Neural crest cell (in vitro differentiated cells): ENCODE measurements at regions not wholly inside any gene's neighbourhood (a gene's known extent, or its start where the extent isn't known, plus 50 kb on each side); places are given as distances from the start of the nearest gene placed in this dataset.

Source experiments
- DNase-seq: peaks from one replicate; pipeline ENCODE4 v3.0.0; 2021; ENCODE audit warnings: low read depth, mixed read lengths, low spot score
- H3K27ac Mint-ChIP-seq: one replicate; pipeline ENCODE4 v1.8.0; 2021; ENCODE audit warnings: mild to moderate bottlenecking, mixed read lengths; ENCODE audit not compliant: unreplicated experiment
- H3K27me3 Mint-ChIP-seq: 2 replicates; pipeline ENCODE4 v1.8.0; 2021; ENCODE audit warnings: low read depth, mild to moderate bottlenecking, mixed read lengths
- H3K36me3 Mint-ChIP-seq: 2 replicates; pipeline ENCODE4 v1.8.0; 2021; ENCODE audit warnings: low read depth, mild to moderate bottlenecking, mixed read lengths
- H3K4me1 Mint-ChIP-seq: 2 replicates; pipeline ENCODE4 v1.8.0; 2021; ENCODE audit warnings: mixed read lengths
- H3K4me3 Mint-ChIP-seq: one replicate; pipeline ENCODE4 v1.8.0; 2021; ENCODE audit warnings: mild to moderate bottlenecking, mixed read lengths
- H3K9me3 Mint-ChIP-seq: 2 replicates; pipeline ENCODE4 v1.8.0; 2021; ENCODE audit warnings: mixed read lengths
- TF ChIP-seq, protein P1 (sequence below): fragments of 200-600 bp; sonication (generic); conservative IDR thresholded peaks from 2 replicates; pipeline ENCODE4 v1.5.0; 2021; ENCODE audit warnings: antibody characterized with exemption, mild to moderate bottlenecking

DNA sequence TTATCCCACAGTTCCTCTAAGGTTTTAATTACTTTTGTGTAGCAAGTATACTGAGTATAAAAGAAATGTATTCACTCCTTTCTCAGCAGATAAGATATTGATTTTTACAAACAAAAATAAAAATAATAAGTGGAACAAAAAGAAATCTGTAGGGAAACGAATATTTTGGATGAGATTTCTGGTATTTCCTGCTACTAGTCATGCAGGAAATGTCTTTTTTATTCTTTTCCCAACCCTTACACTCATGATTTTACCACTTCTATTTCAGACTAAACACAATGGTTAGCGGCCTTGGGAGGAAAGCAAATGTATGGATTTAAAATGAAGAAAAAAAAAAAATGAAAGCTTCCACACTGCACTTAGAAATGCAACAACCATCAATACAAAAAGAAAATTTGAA lies 580.5 kb upstream of the MARCKS start:
- H3K4me1 Mint-ChIP-seq: peaks cover 8% of the 10 kb centered on the region
- peaks cover 13% of the 10 kb centered on the region for H3K9me3 Mint-ChIP-seq
- TF ChIP-seq, protein P1, sequence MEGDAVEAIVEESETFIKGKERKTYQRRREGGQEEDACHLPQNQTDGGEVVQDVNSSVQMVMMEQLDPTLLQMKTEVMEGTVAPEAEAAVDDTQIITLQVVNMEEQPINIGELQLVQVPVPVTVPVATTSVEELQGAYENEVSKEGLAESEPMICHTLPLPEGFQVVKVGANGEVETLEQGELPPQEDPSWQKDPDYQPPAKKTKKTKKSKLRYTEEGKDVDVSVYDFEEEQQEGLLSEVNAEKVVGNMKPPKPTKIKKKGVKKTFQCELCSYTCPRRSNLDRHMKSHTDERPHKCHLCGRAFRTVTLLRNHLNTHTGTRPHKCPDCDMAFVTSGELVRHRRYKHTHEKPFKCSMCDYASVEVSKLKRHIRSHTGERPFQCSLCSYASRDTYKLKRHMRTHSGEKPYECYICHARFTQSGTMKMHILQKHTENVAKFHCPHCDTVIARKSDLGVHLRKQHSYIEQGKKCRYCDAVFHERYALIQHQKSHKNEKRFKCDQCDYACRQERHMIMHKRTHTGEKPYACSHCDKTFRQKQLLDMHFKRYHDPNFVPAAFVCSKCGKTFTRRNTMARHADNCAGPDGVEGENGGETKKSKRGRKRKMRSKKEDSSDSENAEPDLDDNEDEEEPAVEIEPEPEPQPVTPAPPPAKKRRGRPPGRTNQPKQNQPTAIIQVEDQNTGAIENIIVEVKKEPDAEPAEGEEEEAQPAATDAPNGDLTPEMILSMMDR: no peak
- no peaks in the 10 kb centered on the region for H3K27me3 Mint-ChIP-seq
- no peak overlapping the region for H3K4me3 Mint-ChIP-seq
- H3K36me3 Mint-ChIP-seq: no peaks in the 10 kb centered on the region
- no peak overlapping the region for H3K27ac Mint-ChIP-seq
- no peak for DNase-seq

DNA sequence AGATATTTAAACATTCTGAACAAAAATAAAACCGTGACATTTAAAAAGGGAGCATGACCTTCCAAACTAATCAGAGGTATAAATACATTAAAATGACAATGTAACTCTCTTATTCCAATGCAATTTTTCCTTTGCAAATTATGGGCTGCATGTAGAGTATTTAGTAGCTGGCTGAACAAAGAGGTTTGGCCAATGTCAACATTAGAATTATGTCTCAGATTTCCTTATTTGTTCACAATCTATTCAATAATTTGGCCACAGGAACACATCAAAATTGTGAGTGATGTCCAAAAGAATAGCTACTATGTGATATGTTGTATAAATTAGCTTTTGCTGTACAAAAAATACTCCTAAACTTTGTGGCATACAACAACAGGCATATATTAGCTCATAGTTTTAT lies 580.0 kb upstream of the MARCKS start:
- peaks cover 13% of the 10 kb centered on the region for H3K9me3 Mint-ChIP-seq
- TF ChIP-seq, protein P1: no peak
- H3K4me1 Mint-ChIP-seq: peaks cover 9% of the 10 kb centered on the region
- H3K36me3 Mint-ChIP-seq: no peaks in the 10 kb centered on the region
- H3K27me3 Mint-ChIP-seq: no peaks in the 10 kb centered on the region
- DNase-seq: no peak
- no peak overlapping the region for H3K4me3 Mint-ChIP-seq
- H3K27ac Mint-ChIP-seq: no peak overlapping the region

DNA sequence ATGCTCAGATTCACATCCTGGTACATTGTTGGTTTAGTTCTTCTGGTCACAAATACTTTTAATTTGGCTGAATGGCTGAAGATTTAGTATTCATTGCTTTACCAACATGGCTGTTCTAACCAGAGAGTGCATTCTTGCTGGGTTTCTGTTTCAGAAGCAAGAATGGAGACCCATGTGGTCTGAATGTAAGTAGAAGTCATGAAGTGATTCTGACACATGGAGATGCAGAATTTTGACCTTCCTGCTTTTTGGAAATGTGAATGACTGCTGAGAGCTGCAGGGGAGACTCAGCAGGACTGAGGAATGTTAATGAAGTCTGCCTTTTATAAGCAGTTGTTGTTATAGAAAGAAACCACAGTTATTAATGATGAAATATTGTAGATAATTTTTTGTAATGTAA lies 576.1 kb upstream of the MARCKS start:
- H3K4me1 Mint-ChIP-seq: peaks cover 9% of the 10 kb centered on the region
- TF ChIP-seq, protein P1: no peak
- no peak overlapping the region for H3K27ac Mint-ChIP-seq
- no peaks in the 10 kb centered on the region for H3K27me3 Mint-ChIP-seq
- H3K4me3 Mint-ChIP-seq: no peak overlapping the region
- peaks cover 8% of the 10 kb centered on the region for H3K36me3 Mint-ChIP-seq
- H3K9me3 Mint-ChIP-seq: peaks cover 12% of the 10 kb centered on the region
- DNase-seq: no peak

DNA sequence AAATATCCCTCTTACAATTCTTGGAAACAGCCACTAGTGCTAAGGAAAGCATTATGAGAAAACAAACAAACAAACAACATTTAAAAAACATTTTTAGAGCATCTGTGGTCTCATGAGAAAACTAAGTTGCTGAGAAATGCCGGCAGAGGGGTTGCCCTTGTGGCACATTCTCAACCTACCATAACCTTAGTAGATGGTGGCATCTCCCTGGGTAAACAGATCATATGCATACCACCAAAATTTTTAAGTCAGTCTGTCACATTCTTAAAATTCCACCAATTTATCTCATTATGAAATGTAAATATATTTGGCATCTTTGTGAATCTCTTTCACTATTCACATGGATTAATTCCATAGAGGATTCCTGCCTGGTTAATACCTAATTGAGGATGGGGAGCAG lies 575.7 kb upstream of the MARCKS start:
- peaks cover 11% of the 10 kb centered on the region for H3K36me3 Mint-ChIP-seq
- DNase-seq: no peak
- H3K27ac Mint-ChIP-seq: no peak overlapping the region
- TF ChIP-seq, protein P1: no peak
- H3K4me1 Mint-ChIP-seq: peaks cover 9% of the 10 kb centered on the region
- no peak overlapping the region for H3K4me3 Mint-ChIP-seq
- H3K27me3 Mint-ChIP-seq: no peaks in the 10 kb centered on the region
- peaks cover 14% of the 10 kb centered on the region for H3K9me3 Mint-ChIP-seq

DNA sequence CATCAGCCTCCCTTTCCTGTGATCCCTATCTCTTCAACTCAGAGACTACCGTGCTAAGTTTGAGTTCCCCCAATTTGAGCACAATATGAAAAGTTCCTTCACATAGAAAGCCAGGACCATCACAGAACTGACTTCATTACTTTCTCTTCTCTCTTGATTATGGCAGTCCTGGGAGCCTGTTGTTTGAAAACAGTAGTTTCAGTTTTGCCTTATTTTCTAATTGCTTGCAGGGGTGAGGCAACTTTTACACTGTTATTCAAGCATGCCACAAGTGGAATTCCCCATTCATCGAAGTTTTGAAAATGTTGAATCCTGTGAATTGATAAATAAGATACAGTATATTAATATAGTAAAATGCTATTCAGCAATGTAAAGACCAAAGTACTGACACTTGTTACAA lies 569.7 kb upstream of the MARCKS start:
- no peak overlapping the region for H3K4me3 Mint-ChIP-seq
- no peak for DNase-seq
- no peaks in the 10 kb centered on the region for H3K4me1 Mint-ChIP-seq
- TF ChIP-seq, protein P1: no peak
- H3K9me3 Mint-ChIP-seq: peaks cover 25% of the 10 kb centered on the region
- H3K27me3 Mint-ChIP-seq: no peaks in the 10 kb centered on the region
- H3K27ac Mint-ChIP-seq: no peak overlapping the region
- H3K36me3 Mint-ChIP-seq: peaks cover 18% of the 10 kb centered on the region

DNA sequence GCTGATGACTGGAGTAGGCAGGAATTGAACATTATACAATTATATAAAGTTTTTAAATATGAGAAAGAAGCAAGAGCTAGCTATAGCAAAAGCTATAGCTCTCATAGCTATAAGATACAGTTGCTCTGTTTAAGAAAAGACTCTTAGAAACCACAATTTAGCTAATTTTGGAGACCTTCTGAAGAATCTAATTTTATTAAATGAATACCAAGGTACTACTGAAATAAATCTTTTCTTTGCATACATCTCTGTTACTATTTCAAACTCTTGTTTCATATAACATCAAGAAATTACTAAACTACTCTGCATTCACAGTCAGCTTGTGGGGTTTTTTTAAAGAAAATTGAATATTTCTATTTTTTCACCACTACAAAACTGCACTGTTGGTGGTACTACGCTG lies 568.7 kb upstream of the MARCKS start:
- H3K27ac Mint-ChIP-seq: no peak overlapping the region
- H3K27me3 Mint-ChIP-seq: no peaks in the 10 kb centered on the region
- H3K36me3 Mint-ChIP-seq: peaks cover 15% of the 10 kb centered on the region

More for the DNA sequence above, 568.7 kb upstream of the MARCKS start:
- TF ChIP-seq, protein P1: no peak
- Mint-ChIP-seq H3K4me3 (no peak overlapping the region), H3K9me3 (peaks cover 21% of the 10 kb centered on the region), H3K4me1 (no peaks in the 10 kb centered on the region)
- DNase-seq: no peak
